HG02852 (cell line): ENCODE measurements at regions not wholly inside any gene's neighbourhood (a gene's known extent, or its start where the extent isn't known, plus 50 kb on each side); places are given as distances from the start of the nearest gene placed in this dataset.
"Not testable (repeated sequence)": the region's sequence is repeated elsewhere in the genome, so short reads cannot be mapped to it uniquely, and the experiment has no call there.

Source experiments
- ATAC-seq: cut with Tn5 transposase; IDR thresholded peaks from one replicate; pipeline ENCODE4 v1.9.1; 2021; ENCODE audit warnings: mild to moderate bottlenecking, moderate library complexity; ENCODE audit not compliant: unreplicated experiment

- no peak for ATAC-seq
These were observed 58.8 kb downstream of the PPP4R3C start for GRCh38 chrX:27404366-27404765.

GRCh38 chrX:27399146-27399456 is 64.0 kb downstream of the PPP4R3C start:
- no peak for ATAC-seq

- no peak for ATAC-seq
These were observed 71.5 kb downstream of the PPP4R3C start for GRCh38 chrX:27391623-27392022.

GRCh38 chrX:27381419-27381818 is 81.7 kb downstream of the PPP4R3C start:
- no peak for ATAC-seq

GRCh38 chrX:27380163-27380845 is 82.8 kb downstream of the PPP4R3C start:
- no peak for ATAC-seq

- ATAC-seq, result no peak
These were observed 109.1 kb downstream of the PPP4R3C start for GRCh38 chrX:27354021-27354420.

- ATAC-seq, result no peak
These were observed 112.7 kb downstream of the PPP4R3C start for GRCh38 chrX:27350476-27350875.

- peak; percentile 81 for ATAC-seq
These were observed 126.6 kb downstream of the PPP4R3C start for GRCh38 chrX:27336466-27337091.

- ATAC-seq, result no peak
These were observed 141.5 kb downstream of the PPP4R3C start for GRCh38 chrX:27321632-27322031.

- no peak for ATAC-seq
These were observed 153.7 kb downstream of the PPP4R3C start for GRCh38 chrX:27309406-27309805.

- no peak for ATAC-seq
These were observed 155.6 kb downstream of the PPP4R3C start for GRCh38 chrX:27307546-27307945.

GRCh38 chrX:27292552-27292951 is 170.6 kb downstream of the PPP4R3C start:
- not testable (repeated sequence) for ATAC-seq

GRCh38 chrX:27276751-27277150 is 186.4 kb downstream of the PPP4R3C start:
- no peak for ATAC-seq

- no peak for ATAC-seq
These were observed 208.5 kb downstream of the PPP4R3C start for GRCh38 chrX:27254656-27255055.

GRCh38 chrX:27251369-27251768 is 211.8 kb downstream of the PPP4R3C start:
- no peak for ATAC-seq

- no peak for ATAC-seq
These were observed 220.6 kb downstream of the PPP4R3C start for GRCh38 chrX:27242581-27242980.

- ATAC-seq, result no peak
These were observed 221.2 kb downstream of the PPP4R3C start for GRCh38 chrX:27241981-27242380.

GRCh38 chrX:27240042-27240441 is 223.1 kb downstream of the PPP4R3C start:
- not testable (repeated sequence) for ATAC-seq

GRCh38 chrX:27236681-27237080 is 226.5 kb downstream of the PPP4R3C start:
- no peak for ATAC-seq

GRCh38 chrX:27229721-27230120 is 233.4 kb downstream of the PPP4R3C start:
- ATAC-seq, result no peak

- ATAC-seq, result no peak
These were observed 240.5 kb downstream of the PPP4R3C start for GRCh38 chrX:27222661-27223060.

- peak; percentile 76 for ATAC-seq
These were observed 276.5 kb downstream of the PPP4R3C start for GRCh38 chrX:27186671-27187070.

- ATAC-seq, result no peak
These were observed 299.9 kb downstream of the PPP4R3C start for GRCh38 chrX:27163236-27163635.
